HG02840 (cell line): ENCODE measurements at regions not wholly inside any gene's neighbourhood (a gene's known extent, or its start where the extent isn't known, plus 50 kb on each side); places are given as distances from the start of the nearest gene placed in this dataset.
"Not testable (repeated sequence)": the region's sequence is repeated elsewhere in the genome, so short reads cannot be mapped to it uniquely, and the experiment has no call there.

Experiments used
- ATAC-seq: cut with Tn5 transposase; IDR thresholded peaks from one replicate; pipeline ENCODE4 v1.9.1; 2021; ENCODE audit warnings: mild to moderate bottlenecking, moderate library complexity, moderate number of reproducible peaks; ENCODE audit not compliant: unreplicated experiment, low FRiP score

- no peak for ATAC-seq
These were observed 241.6 kb downstream of the CDK5RAP2 start for GRCh38 chr9:120338340-120338739.

- no peak for ATAC-seq
These were observed 242.8 kb downstream of the CDK5RAP2 start for GRCh38 chr9:120337131-120337530.

GRCh38 chr9:120336753-120337090 lies 243.2 kb downstream of the CDK5RAP2 start:
- no peak for ATAC-seq

GRCh38 chr9:120336021-120336752 lies 243.8 kb downstream of the CDK5RAP2 start:
- no peak for ATAC-seq

GRCh38 chr9:120331913-120332312 lies 248.1 kb downstream of the CDK5RAP2 start:
- no peak for ATAC-seq

GRCh38 chr9:120330031-120330430 lies 249.9 kb downstream of the CDK5RAP2 start:
- ATAC-seq = no peak

- ATAC-seq = no peak
These were observed 252.6 kb downstream of the CDK5RAP2 start for GRCh38 chr9:120327322-120327721.

- no peak for ATAC-seq
These were observed 253.8 kb downstream of the CDK5RAP2 start for GRCh38 chr9:120326049-120326693.

- ATAC-seq = no peak
These were observed 254.8 kb downstream of the CDK5RAP2 start for GRCh38 chr9:120324996-120325642.

- ATAC-seq = no peak
These were observed 255.5 kb downstream of the CDK5RAP2 start for GRCh38 chr9:120324461-120324860.

- ATAC-seq = no peak
These were observed 256.8 kb downstream of the CDK5RAP2 start for GRCh38 chr9:120323125-120323524.

- ATAC-seq = no peak
These were observed 260.5 kb downstream of the CDK5RAP2 start for GRCh38 chr9:120319452-120319851.

- ATAC-seq = no peak
These were observed 264.8 kb downstream of the CDK5RAP2 start for GRCh38 chr9:120315154-120315553.

GRCh38 chr9:120312031-120312430 lies 267.9 kb downstream of the CDK5RAP2 start:
- ATAC-seq = no peak

GRCh38 chr9:120310035-120310434 lies 269.9 kb downstream of the CDK5RAP2 start:
- ATAC-seq = no peak

GRCh38 chr9:120308495-120308894 lies 271.5 kb downstream of the CDK5RAP2 start:
- ATAC-seq = no peak

GRCh38 chr9:120307599-120307998 lies 272.4 kb downstream of the CDK5RAP2 start:
- ATAC-seq = no peak

GRCh38 chr9:120306561-120306960 lies 273.4 kb downstream of the CDK5RAP2 start:
- ATAC-seq = no peak

- ATAC-seq = no peak
These were observed 273.9 kb downstream of the CDK5RAP2 start for GRCh38 chr9:120306088-120306487.

- ATAC-seq = not testable (repeated sequence)
These were observed 275.1 kb downstream of the CDK5RAP2 start for GRCh38 chr9:120304896-120305295.

- ATAC-seq = no peak
These were observed 276.4 kb downstream of the CDK5RAP2 start for GRCh38 chr9:120303519-120303918.

- no peak for ATAC-seq
These were observed 280.2 kb downstream of the CDK5RAP2 start for GRCh38 chr9:120299785-120300184.
